GM18499 (cell line): ENCODE measurements at regions not wholly inside any gene's neighbourhood (a gene's known extent, or its start where the extent isn't known, plus 50 kb on each side); places are given as distances from the start of the nearest gene placed in this dataset.
"Not testable (repeated sequence)": the region's sequence is repeated elsewhere in the genome, so short reads cannot be mapped to it uniquely, and the experiment has no call there.

ENCODE experiments used
- ATAC-seq: cut with Tn5 transposase; IDR thresholded peaks from one replicate; pipeline ENCODE4 v1.9.1; 2021; ENCODE audit warnings: moderate number of reproducible peaks; ENCODE audit not compliant: insufficient read depth, unreplicated experiment

DNA sequence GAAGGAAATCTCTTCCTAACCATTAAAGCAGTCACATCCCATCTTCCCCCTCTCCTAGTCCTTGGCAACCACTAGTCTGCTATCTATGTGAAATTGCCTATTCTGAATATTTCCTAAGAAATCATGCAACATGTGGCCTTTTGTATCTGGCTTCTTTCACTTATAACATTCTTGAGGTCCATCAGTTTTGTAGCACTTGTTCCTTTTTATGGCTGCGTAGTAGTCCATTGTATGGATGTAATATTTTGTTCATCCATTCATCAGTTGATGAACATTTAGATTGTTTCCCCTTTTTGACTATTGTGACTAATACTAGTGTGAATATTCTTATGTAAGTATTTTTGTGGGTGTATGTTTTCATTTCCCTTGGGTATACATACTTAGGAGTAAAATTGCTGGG is 878.7 kb upstream of the DEFB115 start:
- ATAC-seq: not testable (repeated sequence)

GRCh38 chr20:30384841-30385240 is 872.6 kb upstream of the DEFB115 start:
- not testable (repeated sequence) for ATAC-seq

- not testable (repeated sequence) for ATAC-seq
These were observed 871.4 kb upstream of the DEFB115 start for GRCh38 chr20:30386099-30386498.

- not testable (repeated sequence) for ATAC-seq
These were observed 869.6 kb upstream of the DEFB115 start for GRCh38 chr20:30387823-30388222.

- not testable (repeated sequence) for ATAC-seq
These were observed 863.9 kb upstream of the DEFB115 start for GRCh38 chr20:30393523-30393922.

DNA sequence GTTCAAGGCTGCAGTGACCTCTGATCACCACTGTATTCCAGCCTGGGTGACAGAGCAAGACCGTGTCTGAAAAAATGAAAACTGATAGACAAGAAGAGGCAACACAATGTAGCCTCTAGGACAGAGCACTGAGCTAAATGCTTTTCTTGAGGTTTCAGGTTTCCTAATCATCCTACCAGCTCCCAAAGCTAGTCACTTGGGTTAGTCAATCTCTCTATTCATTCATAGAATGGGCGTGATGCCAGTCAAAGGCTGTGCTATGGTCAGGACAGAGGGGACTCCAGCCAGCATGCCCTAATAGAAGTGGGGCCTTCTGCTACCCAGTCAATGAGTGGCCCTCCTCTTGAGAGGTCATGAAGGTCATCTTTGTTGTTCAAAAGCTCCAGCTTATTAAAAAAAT is 860.4 kb upstream of the DEFB115 start:
- ATAC-seq: not testable (repeated sequence)

DNA sequence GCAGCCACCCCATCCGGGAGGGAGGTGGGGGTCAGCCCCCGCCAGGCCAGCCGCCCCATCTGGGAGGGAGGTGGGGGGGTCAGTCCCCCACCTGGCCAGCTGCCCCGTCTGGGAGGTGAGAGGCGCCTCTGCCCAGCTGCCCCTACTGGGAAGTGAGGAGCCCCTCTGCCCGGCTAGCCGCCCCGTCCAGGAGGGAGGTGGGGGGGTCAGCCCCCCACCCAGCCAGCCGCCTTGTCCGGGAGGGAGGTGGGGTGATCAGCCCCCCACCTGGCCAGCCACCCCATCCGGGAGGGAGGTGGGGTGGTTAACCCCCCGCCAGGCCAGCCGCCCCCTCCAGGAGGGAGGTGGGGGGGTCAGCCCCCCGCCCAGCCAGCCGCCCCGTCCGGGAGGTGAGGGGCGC is 852.4 kb upstream of the DEFB115 start:
- not testable (repeated sequence) for ATAC-seq

- not testable (repeated sequence) for ATAC-seq
These were observed 851.9 kb upstream of the DEFB115 start for GRCh38 chr20:30405585-30405984.

- ATAC-seq: not testable (repeated sequence)
These were observed 851.1 kb upstream of the DEFB115 start for GRCh38 chr20:30406370-30406769.

DNA sequence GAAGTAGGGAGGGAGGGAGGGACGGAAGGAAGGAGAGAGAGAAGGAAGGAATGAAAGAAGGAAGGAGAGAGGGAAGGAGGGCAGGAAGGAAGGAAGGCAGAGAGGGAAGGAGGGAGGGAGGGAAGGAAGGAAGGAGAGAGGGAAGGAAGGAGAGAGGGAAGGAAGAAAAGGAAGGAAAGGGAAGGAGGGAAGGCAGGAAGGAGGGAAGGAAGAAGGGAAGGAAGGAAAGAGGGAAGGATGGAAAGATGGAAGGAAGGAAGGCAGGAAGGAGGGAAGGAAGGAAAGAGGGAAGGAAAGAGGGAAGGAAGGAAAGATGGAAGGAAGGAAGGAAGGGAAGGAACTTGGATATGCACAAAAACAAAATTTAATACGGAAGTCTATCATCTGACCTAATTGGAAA is 844.5 kb upstream of the DEFB115 start:
- no peak for ATAC-seq

DNA sequence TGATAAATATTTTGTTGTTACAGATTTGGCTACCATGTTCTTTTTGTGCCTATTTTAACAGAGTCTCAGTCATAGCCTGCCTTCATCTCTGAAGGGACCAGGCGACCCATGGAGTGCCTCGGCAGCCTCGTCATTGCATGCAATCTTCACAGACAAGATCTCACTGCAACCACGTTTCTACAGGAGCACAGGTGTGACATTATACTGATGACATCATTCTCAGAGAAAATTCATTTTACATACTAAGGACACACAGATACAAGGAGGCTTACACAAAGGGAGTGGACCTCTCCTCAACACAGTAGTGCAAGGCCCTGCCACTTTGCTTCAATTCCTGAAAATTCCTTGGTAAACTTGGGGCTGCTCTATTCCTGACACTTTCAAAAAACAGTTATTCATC is 840.1 kb upstream of the DEFB115 start:
- ATAC-seq: not testable (repeated sequence)

DNA sequence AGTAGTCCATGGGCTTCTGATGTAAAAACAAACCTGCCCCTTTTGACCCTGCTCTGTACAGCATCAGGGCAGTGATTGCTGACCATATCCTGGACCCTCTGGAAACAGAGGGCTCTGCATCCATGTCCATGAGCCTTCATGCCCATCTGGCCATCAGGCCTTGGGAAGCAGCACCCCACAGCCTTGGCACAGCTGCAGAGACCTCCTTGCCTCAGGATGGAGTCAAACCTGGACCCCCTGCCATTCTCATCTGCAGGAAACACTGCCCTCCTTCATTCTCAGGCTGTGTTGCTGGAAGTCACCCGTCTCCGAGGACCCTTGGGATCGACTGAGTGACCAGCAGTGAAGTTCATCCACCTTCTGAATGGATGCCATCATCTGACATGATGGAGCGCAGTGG is 839.1 kb upstream of the DEFB115 start:
- not testable (repeated sequence) for ATAC-seq

DNA sequence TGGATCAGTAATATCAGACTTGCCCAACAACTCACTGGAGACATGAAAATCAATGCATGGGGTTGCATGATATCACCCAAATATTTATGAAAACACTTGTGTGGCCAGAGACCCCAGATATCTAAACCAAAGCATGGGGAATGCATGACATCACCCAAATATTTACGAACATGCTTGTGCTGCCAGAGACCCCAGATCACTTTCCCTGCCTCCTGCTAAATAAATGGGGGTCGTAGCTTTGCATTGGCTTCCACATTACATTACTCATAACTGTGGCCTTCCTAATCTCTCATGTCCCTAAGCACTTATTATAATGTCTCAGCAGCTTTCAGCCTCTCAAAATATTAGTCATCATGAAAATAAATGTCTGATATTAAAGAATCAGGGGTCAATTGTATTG is 838.0 kb upstream of the DEFB115 start:
- no peak for ATAC-seq

DNA sequence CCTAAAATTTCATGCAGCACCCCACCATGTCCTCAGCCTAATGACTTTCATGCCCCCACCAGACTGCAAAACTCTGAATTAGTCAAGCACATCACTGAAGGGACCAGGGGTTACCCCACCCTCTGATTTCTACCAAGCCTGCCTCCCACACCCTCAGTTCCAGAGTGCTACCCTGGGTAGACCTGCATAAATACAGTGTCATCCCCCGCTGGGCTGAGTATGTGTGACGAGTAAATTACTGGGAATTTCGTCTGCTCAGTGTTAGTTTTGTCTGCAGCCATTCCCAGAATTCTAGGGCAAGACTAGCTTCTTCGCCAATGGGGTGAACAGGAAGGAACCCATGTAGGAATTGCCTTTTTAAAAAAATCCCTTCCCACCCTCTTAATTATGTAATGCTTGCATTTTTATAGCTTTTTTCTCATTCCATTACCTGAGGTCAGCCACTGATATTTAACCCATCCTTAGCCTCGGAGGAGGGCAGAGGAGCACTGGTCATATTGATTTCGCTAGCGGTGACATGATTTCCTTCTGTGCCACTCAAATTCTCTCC is 837.5 kb upstream of the DEFB115 start:
- ATAC-seq: not testable (repeated sequence)
